IPS DF 6.9 (cell line): ENCODE measurements at regions not wholly inside any gene's neighbourhood (a gene's known extent, or its start where the extent isn't known, plus 50 kb on each side); places are given as distances from the start of the nearest gene placed in this dataset.
"Not testable (repeated sequence)": the region's sequence is repeated elsewhere in the genome, so short reads cannot be mapped to it uniquely, and the experiment has no call there.

ENCODE experiments used
- DNase-seq: peaks from one replicate; pipeline ENCODE4 v3.0.0-alpha.2; 2013; ENCODE audit warnings: low read depth, low spot score
- H3K27ac ChIP-seq: one replicate; pipeline ENCODE4 v1.5.1; 2013; ENCODE audit warnings: low read length, control low read depth
- H3K27me3 ChIP-seq: 2 replicates; pipeline ENCODE4 v1.6.1; 2013; ENCODE audit warnings: mild to moderate bottlenecking, low read length; ENCODE audit not compliant: control insufficient read depth, insufficient read depth
- H3K36me3 ChIP-seq: 2 replicates; pipeline ENCODE4 v1.6.1; 2013; ENCODE audit warnings: low read length; ENCODE audit not compliant: control insufficient read depth, insufficient read depth
- H3K4me1 ChIP-seq: 2 replicates; pipeline ENCODE4 v1.6.1; 2013; ENCODE audit warnings: low read length; ENCODE audit not compliant: control insufficient read depth, insufficient read depth
- H3K4me3 ChIP-seq: 2 replicates; pipeline ENCODE4 v1.5.1; 2013; ENCODE audit warnings: mild to moderate bottlenecking, low read length
- H3K9me3 ChIP-seq: 2 replicates; pipeline ENCODE4 v1.6.1; 2013; ENCODE audit warnings: low read length, inconsistent platforms; ENCODE audit not compliant: control insufficient read depth, insufficient read depth
- WGBS: extraction: QIAGEN DNeasy Blood & Tissue Kit; methylation state at CpG from one replicate; pipeline ENCODE4 v1.1.7; 2013; ENCODE audit warnings: mixed read lengths, missing lambda C conversion rate; ENCODE audit not compliant: insufficient read length, insufficient coverage; 5-methylcytosine and 5-hydroxymethylcytosine counted together

- Histone ChIP-seq H3K4me1 (no peaks in the 10 kb centered on the region), H3K36me3 (no peaks in the 10 kb centered on the region), H3K4me3 (no peak overlapping the region), H3K27ac (no peak overlapping the region), H3K9me3 (no peaks in the 10 kb centered on the region), H3K27me3 (no peaks in the 10 kb centered on the region)
- WGBS, result no CpG with 5 or more reads among the region's 6 CpGs
- no peak for DNase-seq
Observed at GRCh38 chr1:94302497-94302896, 65.1 kb upstream of the ARHGAP29 start.

- Histone ChIP-seq H3K27me3 (no peaks in the 10 kb centered on the region), H3K4me3 (no peak overlapping the region), H3K4me1 (no peaks in the 10 kb centered on the region), H3K36me3 (no peaks in the 10 kb centered on the region), H3K9me3 (no peaks in the 10 kb centered on the region), H3K27ac (no peak overlapping the region)
- DNase-seq, result no peak
- no CpG with 5 or more reads among the region's 5 CpGs for WGBS
Observed at GRCh38 chr1:94301186-94301585, 63.8 kb upstream of the ARHGAP29 start.

- Histone ChIP-seq H3K27ac (no peak overlapping the region), H3K4me1 (no peaks in the 10 kb centered on the region), H3K4me3 (no peak overlapping the region), H3K27me3 (no peaks in the 10 kb centered on the region), H3K9me3 (no peaks in the 10 kb centered on the region), H3K36me3 (no peaks in the 10 kb centered on the region)
- DNase-seq, result no peak
- no CpG with 5 or more reads among the region's 2 CpGs for WGBS
Observed at GRCh38 chr1:94300731-94301130, 63.3 kb upstream of the ARHGAP29 start.

DNA sequence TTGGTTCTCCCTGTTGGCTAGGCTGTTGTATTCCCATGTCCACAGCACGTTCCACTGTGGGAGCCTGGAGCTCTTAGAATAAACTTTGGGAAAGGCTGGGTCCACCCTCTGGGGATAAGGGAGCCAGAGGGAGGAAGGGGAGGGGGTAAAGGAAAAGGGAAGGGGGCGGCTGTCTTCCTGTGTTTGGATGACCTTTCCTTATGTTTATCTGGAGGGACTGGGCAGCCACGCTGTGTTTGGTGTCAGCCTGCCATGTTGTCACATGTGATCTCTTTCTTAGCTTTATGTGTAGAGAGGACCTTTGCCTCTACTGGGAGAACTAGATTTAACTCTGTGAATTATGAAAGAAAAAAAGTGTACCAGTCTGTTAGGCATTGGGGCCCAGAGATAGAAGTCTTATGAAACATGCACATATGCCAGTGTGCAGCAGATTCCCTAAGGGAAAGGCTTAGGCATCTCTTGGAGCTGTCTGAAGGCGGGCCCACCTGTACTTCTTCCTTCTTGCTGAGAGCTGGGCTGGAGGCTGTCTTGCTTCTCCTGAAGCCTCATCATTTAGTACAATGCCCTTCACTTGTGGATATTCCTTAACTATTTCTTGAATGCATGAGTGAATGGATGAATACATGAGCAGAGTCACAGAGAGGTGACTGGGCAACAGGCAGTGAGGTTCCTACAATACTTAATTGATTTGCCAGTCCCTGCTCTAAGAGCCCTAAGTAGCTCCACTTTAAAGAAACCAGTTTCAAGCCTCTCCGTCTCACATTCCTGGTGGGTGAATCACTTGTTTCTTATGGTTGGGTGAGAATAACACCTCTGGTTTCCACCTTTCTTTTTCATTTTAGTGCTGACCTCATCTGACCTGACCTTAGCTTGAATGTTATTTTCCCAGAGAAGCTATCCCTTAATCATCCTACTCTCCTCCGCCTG lies 62.5 kb upstream of the ARHGAP29 start:
- H3K9me3 ChIP-seq, result no peaks in the 10 kb centered on the region
- no peaks in the 10 kb centered on the region for H3K36me3 ChIP-seq
- WGBS, result 100% methylated on average over 1 of the region's 6 CpGs
- H3K4me1 ChIP-seq, result no peaks in the 10 kb centered on the region
- peak; percentile 27 for DNase-seq
- H3K4me3 ChIP-seq, result no peak overlapping the region
- no peaks in the 10 kb centered on the region for H3K27me3 ChIP-seq
- H3K27ac ChIP-seq, result no peak overlapping the region

DNA sequence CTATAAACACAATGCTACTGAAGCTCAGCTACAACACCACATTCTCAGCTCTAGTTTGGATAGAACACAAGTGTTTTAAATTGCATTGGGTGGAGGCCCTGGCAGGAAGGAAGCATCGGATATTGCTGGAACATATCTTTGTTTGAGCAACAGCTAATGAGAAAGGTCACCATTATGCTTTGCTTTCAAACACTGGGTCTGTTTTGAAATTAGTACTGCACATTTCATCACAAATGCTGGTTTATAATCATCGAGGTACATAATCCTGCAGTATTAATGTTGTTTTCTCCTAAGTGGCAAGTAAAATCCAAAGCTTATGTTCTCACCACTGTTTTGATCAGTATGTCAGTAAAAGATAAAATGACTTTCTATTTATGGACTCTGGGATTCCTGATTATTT lies 61.5 kb upstream of the ARHGAP29 start:
- Histone ChIP-seq H3K27me3 (no peaks in the 10 kb centered on the region), H3K36me3 (no peaks in the 10 kb centered on the region), H3K27ac (no peak overlapping the region), H3K9me3 (no peaks in the 10 kb centered on the region), H3K4me3 (no peak overlapping the region), H3K4me1 (no peaks in the 10 kb centered on the region)
- no CpG with 5 or more reads among the region's 2 CpGs for WGBS
- DNase-seq, result no peak

- Histone ChIP-seq H3K4me3 (no peak overlapping the region), H3K36me3 (no peaks in the 10 kb centered on the region), H3K9me3 (no peaks in the 10 kb centered on the region), H3K27ac (no peak overlapping the region), H3K4me1 (peaks cover 2% of the 10 kb centered on the region; the same call in 1 of the 2 replicates), H3K27me3 (no peaks in the 10 kb centered on the region)
- WGBS, result no CpG with 5 or more reads among the region's 5 CpGs
- DNase-seq, result no peak
Observed at GRCh38 chr1:94296018-94296417, 58.6 kb upstream of the ARHGAP29 start.

DNA sequence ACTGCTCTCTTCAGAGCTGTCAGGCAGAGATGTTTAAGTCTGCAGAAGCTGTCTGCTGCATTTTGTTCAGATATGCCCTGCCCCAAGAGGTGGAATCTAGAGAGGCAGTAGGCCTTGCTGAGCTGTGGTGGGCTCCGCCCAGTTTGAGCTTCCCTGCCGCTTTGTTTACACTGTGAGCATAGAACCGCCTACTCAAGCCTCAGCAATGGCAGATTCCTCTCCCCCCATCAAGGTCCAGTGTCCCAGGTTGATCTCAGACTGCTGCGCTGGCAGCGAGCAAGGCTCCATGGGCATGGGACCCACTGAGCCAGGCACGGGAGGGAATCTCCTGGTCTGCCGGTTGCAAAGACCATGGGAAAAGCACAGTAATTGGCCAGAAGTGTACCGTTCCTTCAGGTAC lies 55.6 kb upstream of the ARHGAP29 start:
- not testable (repeated sequence) for H3K4me3 ChIP-seq, H3K36me3 ChIP-seq, H3K9me3 ChIP-seq, H3K27ac ChIP-seq, DNase-seq, H3K4me1 ChIP-seq, H3K27me3 ChIP-seq
- WGBS, result no CpG with 5 or more reads among the region's 8 CpGs

- not testable (repeated sequence) for H3K9me3 ChIP-seq, H3K36me3 ChIP-seq, H3K27ac ChIP-seq, H3K4me3 ChIP-seq, H3K27me3 ChIP-seq, DNase-seq, H3K4me1 ChIP-seq
- no CpG with 5 or more reads among the region's 1 CpG for WGBS
Observed at GRCh38 chr1:94289244-94289643, 51.9 kb upstream of the ARHGAP29 start.
